A172 (cell line): ENCODE measurements at regions not wholly inside any gene's neighbourhood (a gene's known extent, or its start where the extent isn't known, plus 50 kb on each side); places are given as distances from the start of the nearest gene placed in this dataset.

ENCODE experiments used
- DNase-seq: peaks from one replicate; pipeline ENCODE4 v3.0.0-alpha.2; 2015; ENCODE audit warnings: low spot score

GRCh38 chr22:49057910-49058309 is 769.8 kb downstream of the BRD1 start:
- DNase-seq, result no peak

DNA sequence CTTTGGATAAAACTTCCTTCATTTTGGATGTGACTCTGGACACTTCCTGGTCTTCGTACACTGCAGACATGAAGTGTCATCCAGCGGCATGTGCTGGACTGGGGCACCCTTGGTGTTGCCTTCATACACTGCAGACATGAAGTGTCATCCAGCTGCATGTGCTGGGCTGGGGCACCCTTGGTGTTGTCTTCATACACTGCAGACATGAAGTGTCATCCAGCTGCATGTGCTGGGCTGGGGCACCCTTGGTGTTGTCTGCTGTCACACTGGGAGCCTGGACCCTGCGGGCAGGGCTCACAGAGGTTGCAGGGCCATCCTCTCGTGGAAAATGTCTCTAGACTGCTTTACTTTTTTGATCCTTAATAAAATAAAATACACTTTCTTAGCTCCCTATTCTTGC is 771.4 kb downstream of the BRD1 start:
- no peak for DNase-seq

DNA sequence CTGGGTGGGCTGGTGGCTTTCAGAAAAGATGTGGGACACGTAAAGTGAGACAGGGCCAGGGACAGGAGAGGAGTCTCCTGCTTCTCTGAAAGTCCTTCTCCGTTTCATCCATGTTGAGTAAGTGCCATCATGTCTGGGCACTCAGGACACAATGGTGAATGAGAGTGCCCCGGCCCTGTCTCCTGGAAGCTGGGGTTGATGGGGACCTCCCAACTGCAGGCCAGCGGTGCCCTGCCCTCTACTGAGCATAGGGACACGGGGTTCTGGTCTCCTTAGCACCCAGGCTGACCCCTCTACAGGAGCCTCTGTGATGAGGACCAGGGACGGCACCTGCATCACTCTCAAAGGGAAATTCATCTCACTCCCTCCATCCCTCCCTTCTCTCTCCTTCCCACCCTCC is 772.3 kb downstream of the BRD1 start:
- no peak for DNase-seq

DNA sequence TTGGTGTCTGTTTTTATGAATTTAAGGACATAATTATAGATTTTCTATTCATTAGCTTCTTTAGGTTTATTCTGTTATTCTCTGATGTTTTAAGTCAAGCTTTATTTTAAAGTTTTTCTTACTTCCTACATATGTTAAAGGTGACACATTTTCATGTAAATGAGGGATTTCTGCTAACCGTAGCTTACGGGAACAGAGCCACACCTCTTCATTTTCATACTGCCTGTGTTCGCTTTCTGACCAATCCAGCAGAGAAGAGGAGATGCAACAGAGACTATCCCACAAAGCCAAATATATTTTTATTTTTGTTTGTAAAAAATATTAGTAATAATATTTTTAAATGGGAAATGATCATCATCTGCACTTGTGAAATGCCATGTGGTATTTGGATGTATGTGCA is 774.1 kb downstream of the BRD1 start:
- DNase-seq, result no peak

- DNase-seq, result no peak
Measured at GRCh38 chr22:49052560-49052959, 775.1 kb downstream of the BRD1 start.

GRCh38 chr22:49052023-49052538 is 775.6 kb downstream of the BRD1 start:
- no peak for DNase-seq

DNA sequence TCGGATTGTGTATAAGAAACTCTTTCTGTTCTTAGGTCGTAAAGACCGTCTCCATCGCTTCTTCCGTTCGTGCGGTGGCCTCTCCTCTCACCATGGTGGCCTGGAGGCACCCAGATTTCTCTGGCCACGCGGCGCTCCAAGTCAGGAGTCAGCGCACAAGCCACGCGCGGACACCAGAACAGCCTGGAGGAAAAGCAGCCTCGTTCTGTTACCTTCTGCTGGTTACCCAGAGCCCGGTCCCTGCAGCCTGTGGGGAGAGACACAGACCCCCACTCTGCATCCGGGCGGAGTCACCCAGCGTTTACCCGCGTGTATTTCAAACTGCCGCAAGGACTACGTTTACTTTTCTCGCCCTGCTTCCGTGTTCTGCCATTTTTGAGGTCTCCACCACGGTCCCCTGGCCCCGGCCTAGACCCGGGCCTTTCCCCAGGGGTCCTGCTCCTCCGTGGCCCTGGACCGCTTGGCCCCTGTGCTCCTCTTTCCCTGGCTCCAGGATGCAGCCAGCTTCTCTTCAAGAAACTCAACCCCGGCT is 776.1 kb downstream of the BRD1 start:
- DNase-seq, result no peak

GRCh38 chr22:49049691-49050090 is 778.0 kb downstream of the BRD1 start:
- no peak for DNase-seq

DNA sequence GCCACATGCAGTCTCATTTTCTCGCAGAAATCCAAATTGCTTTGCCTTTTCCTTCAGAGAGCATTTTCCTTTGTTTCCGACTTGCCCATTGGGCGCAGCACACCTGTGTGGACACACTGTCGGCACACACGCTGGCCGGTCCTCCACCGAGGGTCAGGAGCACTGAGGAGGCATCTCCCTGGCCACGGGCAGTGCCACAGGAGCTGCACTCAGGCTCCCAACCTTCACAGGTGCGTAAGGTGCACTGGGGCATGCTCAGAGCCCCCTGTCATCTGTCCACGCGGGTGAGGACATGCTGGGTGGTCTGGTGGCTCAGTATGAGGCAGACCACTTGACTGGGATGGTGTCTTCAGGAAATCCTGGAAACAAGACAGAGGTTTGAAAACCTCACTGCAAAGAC is 779.1 kb downstream of the BRD1 start:
- DNase-seq, result no peak

DNA sequence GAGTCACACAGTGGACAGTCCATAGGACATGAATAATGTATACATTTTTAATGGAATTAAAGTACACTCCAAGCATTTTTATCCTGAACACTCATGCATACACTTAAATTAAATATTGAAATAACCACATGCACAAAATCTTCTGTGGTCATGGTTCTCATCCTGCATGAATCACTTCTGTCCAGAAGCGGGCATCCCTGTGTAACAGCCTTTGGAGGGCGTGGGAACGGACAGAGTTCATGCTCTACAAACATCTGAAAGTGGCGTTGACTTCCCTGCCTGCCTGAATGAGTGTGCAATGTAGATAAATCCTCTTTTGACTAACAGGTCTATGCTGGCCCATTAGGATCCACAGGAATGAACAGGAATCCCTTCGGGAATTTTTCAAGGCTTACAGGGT is 780.2 kb downstream of the BRD1 start:
- DNase-seq, result peak; percentile 25

- DNase-seq, result peak; percentile 17
Measured at GRCh38 chr22:49046546-49047361, 780.9 kb downstream of the BRD1 start.

- no peak for DNase-seq
Measured at GRCh38 chr22:49046000-49046545, 781.6 kb downstream of the BRD1 start.

DNA sequence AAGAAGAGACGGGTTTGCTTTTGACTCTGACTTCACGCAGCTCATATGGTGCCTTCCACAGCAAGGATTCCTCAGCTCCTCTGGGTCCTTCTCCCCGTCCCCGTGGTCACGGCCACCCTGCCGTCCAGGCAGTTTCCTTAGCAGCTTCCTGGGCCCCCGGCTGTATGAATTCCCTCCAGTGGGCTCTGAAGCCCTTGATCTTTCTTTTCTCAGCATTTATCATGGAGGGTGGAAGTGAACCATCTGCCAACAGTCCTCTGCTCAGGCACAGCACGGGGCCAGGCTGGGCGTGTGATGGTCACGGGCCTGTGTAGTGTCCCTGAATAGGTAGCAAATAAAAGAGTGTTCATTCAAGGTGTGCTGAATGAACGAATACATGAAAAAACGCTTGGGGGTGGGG is 782.4 kb downstream of the BRD1 start:
- DNase-seq, result no peak

GRCh38 chr22:49044776-49045175 is 782.9 kb downstream of the BRD1 start:
- DNase-seq, result no peak

DNA sequence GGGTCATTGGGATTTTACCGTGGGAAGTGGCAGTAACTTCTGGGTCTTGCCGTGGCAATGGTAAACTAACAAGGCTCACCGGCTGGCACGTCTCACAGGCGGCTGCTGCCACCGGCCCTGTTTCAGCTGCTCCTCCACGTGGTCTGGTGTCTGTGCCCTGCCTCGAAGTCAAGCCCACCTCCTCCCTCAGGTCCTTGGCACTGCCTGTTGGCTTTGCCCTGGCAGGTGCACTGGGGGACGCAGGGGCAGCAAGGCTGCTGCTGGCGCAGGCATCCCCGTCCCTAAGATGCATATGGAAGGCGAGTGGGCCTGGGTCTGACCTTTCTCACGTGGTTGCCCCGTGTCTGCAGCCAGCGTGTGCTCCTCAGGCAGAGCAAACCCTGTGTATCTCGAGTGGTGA is 783.6 kb downstream of the BRD1 start:
- DNase-seq, result no peak

DNA sequence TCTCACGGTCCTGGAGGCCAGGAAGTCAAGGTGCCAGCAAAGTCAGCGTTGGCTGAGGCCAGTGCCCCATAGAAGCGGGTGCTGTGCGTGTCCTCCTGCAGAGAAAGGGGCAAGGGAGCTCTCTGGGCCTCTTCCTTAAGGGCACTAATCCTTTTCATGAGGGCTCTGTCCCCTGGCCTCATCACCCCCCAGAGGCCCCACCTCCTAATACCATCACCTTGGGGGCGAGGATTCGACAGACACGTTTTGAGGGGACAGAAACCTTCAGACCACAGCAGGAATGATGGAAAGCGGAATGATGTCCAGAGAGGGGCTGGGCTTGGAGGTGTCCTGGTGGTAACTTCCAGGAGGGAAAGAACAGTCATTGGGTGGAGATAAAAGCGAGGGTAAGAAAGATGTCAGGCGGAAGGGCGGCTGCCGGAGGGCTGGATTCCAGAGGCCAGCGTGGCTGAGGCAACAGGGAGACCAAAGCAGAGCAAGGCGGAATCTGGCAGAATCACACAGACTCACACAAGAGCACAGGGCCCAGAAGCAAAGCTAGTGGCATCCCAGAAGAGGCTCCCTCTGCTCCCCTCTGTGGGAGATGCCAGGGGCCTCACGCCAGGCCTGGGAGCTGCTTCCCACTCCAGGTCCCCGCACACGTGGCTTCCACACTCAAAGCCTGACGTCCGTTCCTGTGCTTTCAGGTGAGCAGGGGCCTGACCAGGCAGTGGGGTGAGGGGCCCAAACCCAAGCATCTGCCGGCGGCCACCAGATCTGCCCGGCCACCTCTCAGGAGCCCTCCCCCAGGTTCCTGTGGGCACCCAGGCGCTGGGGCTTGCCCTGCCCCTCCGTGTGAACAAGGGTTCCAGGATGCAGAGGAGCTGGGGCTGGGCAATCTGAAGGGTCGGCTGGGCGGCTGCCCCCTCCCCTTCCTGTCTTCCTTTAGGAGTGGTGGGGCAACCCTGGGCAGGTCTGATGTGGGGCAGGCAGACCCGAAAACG is 784.5 kb downstream of the BRD1 start:
- no peak for DNase-seq

DNA sequence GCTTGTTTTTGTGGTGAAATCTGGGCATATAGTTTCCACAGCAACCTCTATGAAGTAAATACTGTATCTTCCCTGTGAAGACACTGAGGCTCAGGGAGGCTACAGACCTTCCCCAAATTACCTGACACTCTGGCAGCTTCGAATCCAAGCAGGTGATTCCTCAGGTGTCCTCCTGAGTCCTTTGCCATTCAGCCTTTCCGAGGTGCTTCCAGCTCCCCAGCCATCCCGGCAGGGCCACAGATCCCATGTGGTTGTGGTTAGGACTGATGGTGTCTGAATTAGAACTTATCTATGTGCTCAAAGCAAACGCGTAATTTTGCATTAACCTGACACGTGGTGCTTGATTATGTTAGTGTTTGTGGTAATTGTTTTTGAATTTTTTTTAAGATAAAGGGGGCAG is 785.6 kb downstream of the BRD1 start:
- DNase-seq, result no peak

DNA sequence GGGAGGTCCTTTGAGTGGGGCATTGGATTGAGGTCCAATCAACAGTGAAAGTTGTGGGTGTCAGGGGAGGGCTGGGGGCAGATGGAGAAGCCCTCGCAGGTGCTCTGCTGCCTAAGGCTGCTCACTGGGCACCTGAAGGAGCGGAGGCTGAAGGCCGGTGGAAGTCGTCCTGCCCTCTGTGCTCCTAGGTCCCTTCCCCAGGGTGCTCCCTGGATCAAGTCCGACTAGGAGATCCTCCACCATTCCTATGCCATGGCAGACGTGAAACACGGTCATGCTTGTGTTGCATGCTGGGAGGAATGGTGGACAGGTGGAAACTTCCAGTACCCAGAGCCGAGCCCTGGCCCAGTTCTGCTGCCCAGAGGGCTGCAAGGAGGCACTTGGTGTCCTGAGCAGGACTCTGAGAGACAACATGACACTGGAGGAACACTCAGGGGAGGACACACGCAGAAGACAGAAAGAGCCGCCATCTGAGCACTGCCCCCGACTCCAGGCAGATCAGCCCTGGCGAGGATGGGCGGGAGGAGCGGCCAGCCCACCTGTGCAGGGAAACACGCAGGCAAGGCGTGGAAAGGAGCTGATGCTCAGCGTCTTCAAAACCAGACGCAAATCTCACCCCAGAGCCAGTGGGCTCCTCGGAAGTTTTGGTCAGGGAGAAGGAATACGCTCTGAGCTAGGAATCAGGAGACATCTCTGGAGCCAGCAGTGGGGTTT is 786.8 kb downstream of the BRD1 start:
- DNase-seq, result no peak

- no peak for DNase-seq
Measured at GRCh38 chr22:49040111-49040510, 787.6 kb downstream of the BRD1 start.

DNA sequence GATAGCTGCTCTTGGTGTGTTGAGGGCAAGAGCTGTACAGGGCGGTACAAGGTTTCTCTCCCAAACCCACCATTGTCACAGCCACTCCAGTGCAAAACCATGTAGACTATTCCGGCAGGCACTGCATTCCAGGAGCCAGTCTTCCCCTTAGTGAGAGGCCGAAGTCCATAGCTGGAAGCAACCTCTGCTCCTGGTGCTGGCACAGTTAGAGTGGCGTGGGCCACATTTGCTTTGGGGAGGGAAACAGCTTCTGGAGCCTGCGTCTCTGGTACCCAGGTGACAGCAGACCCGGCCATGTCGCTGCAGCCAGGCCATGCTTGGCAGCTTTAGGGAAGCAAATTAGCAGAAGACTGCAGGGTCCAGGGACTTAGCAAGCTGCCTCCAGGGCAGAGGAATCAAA is 788.0 kb downstream of the BRD1 start:
- DNase-seq, result no peak

- DNase-seq, result no peak
Measured at GRCh38 chr22:49037701-49038245, 789.9 kb downstream of the BRD1 start.
